ENCODE measurements at regions not wholly inside any gene's neighbourhood (a gene's known extent, or its start where the extent isn't known, plus 50 kb on each side); places are given as distances from the start of the nearest gene placed in this dataset.

GRCh38 chr7:88465600-88465999, 158.9 kb upstream of the STEAP4 start:
- no peaks in the 10 kb centered on the region for H3K9me3 Mint-ChIP-seq (ENCODE audit: unreplicated experiment)
- ChIA-PET POLR2A (no interaction called here), CTCF (no interaction called here)
- no peaks in the 10 kb centered on the region for H3K4me1 Mint-ChIP-seq (ENCODE audit: insufficient read depth, unreplicated experiment)
- BruUV-seq (replicated peaks), result no TSS peak
- intact Hi-C loops (cut with micrococcal nuclease), result no loop called here
- peak; percentile 28 for DNase-seq (ENCODE audit: unreplicated experiment)
- no peak for TF ChIP-seq CTCF (IDR thresholded peaks at IDR 0.05; ENCODE audit: unreplicated experiment)
- H3K36me3 Mint-ChIP-seq (ENCODE audit: insufficient read depth, unreplicated experiment), result no peaks in the 10 kb centered on the region
- no peak overlapping the region for H3K27ac Mint-ChIP-seq (ENCODE audit: low read depth, unreplicated experiment)
- peaks cover 54% of the 10 kb centered on the region for H3K27me3 Mint-ChIP-seq (ENCODE audit: insufficient read depth, unreplicated experiment)
- H3K4me3 Mint-ChIP-seq (ENCODE audit: unreplicated experiment), result no peak overlapping the region

- no peak overlapping the region for H3K27ac Mint-ChIP-seq (ENCODE audit: low read depth, unreplicated experiment)
- no peaks in the 10 kb centered on the region for H3K36me3 Mint-ChIP-seq (ENCODE audit: insufficient read depth, unreplicated experiment)
- no peaks in the 10 kb centered on the region for H3K9me3 Mint-ChIP-seq (ENCODE audit: unreplicated experiment)
- TF ChIP-seq CTCF (IDR thresholded peaks at IDR 0.05; ENCODE audit: unreplicated experiment), result no peak
- no TSS peak for BruUV-seq (replicated peaks)
- ChIA-PET POLR2A (no interaction called here), CTCF (interaction anchor here (1.7 kb wide), 1 partner anchor 61 kb away, joined by 5 read pairs; no protein-coding TSS in a partner anchor)
- H3K4me1 Mint-ChIP-seq (ENCODE audit: insufficient read depth, unreplicated experiment), result no peaks in the 10 kb centered on the region
- H3K4me3 Mint-ChIP-seq (ENCODE audit: unreplicated experiment), result no peak overlapping the region
- H3K27me3 Mint-ChIP-seq (ENCODE audit: insufficient read depth, unreplicated experiment), result peaks cover 40% of the 10 kb centered on the region
- intact Hi-C loops (cut with micrococcal nuclease), result no loop called here
- no peak for DNase-seq (ENCODE audit: unreplicated experiment)
These were observed 156.1 kb upstream of the STEAP4 start for GRCh38 chr7:88462799-88463198.

- Mint-ChIP-seq H3K36me3 (ENCODE audit: insufficient read depth, unreplicated experiment) (no peaks in the 10 kb centered on the region), H3K4me1 (ENCODE audit: insufficient read depth, unreplicated experiment) (no peaks in the 10 kb centered on the region), H3K27ac (ENCODE audit: low read depth, unreplicated experiment) (no peak overlapping the region), H3K27me3 (ENCODE audit: insufficient read depth, unreplicated experiment) (peaks cover 26% of the 10 kb centered on the region), H3K4me3 (ENCODE audit: unreplicated experiment) (no peak overlapping the region), H3K9me3 (ENCODE audit: unreplicated experiment) (no peaks in the 10 kb centered on the region)
- ChIA-PET CTCF (no interaction called here), POLR2A (no interaction called here)
- intact Hi-C loops (cut with micrococcal nuclease), result no loop called here
- DNase-seq (ENCODE audit: unreplicated experiment), result no peak
- no TSS peak for BruUV-seq (replicated peaks)
- no peak for TF ChIP-seq CTCF (IDR thresholded peaks at IDR 0.05; ENCODE audit: unreplicated experiment)
These were observed 154.0 kb upstream of the STEAP4 start for GRCh38 chr7:88460650-88461049.

- no peak overlapping the region for H3K27ac Mint-ChIP-seq (ENCODE audit: low read depth, unreplicated experiment)
- H3K36me3 Mint-ChIP-seq (ENCODE audit: insufficient read depth, unreplicated experiment), result no peaks in the 10 kb centered on the region
- intact Hi-C loops (cut with micrococcal nuclease), result no loop called here
- H3K4me1 Mint-ChIP-seq (ENCODE audit: insufficient read depth, unreplicated experiment), result peaks cover 11% of the 10 kb centered on the region
- no peaks in the 10 kb centered on the region for H3K9me3 Mint-ChIP-seq (ENCODE audit: unreplicated experiment)
- no peak for DNase-seq (ENCODE audit: unreplicated experiment)
- H3K27me3 Mint-ChIP-seq (ENCODE audit: insufficient read depth, unreplicated experiment), result peaks cover 13% of the 10 kb centered on the region
- ChIA-PET POLR2A (no interaction called here), CTCF (interaction anchor here (0.5 kb wide), 1 partner anchor 376 kb away, joined by 3 read pairs; no protein-coding TSS in a partner anchor)
- H3K4me3 Mint-ChIP-seq (ENCODE audit: unreplicated experiment), result no peak overlapping the region
- BruUV-seq (replicated peaks), result no TSS peak
- no peak for TF ChIP-seq CTCF (IDR thresholded peaks at IDR 0.05; ENCODE audit: unreplicated experiment)
These were observed 152.3 kb upstream of the STEAP4 start for GRCh38 chr7:88458946-88459345.
